GM18909 (cell line): ENCODE measurements at regions not wholly inside any gene's neighbourhood (a gene's known extent, or its start where the extent isn't known, plus 50 kb on each side); places are given as distances from the start of the nearest gene placed in this dataset.

Experiments used
- ATAC-seq: cut with Tn5 transposase; IDR thresholded peaks from one replicate; pipeline ENCODE4 v1.9.1; 2021; ENCODE audit warnings: mild to moderate bottlenecking; ENCODE audit not compliant: unreplicated experiment, poor library complexity

DNA sequence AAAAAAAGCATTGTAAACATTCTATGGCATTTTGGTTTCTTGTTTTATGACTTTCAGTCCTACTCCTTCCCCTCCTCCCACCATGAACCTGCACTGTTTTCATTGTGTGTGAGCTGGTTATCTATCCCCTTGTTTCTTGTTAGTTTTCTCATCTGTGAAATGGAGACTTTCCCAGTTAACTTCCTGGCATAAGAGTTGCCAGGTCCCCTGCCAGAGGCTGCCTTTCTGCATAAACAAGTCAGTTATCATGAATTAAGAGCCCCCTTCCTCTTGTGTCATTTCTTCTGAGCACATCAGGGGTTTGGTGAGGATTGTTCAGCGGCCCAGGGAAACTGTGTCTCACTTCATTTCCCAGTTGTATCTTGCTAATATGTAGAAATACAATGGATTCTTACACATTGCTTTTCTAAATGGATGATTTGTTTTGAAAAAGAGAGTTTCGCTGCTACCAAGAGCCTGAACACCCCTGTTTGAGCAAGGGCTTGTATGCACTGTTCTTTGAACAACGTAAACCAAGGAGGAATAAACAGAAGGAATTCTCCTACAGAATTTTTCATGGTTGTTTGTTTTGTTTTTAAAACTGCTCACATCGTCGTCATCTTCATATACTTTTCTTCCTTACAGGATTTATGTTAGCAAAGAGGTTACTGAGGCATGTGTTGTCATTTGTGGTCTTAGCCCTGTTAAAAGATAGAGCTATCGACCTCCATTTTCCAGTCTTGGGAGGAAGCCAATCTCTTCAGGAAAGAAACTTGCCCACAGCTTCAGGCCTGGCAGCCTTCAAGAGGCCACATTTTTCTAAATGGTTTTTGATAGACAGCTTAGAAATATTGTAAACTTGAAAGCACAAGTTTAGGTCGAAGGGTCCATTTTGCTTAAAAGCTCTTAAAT lies 144.6 kb upstream of the IL12A start:
- ATAC-seq = no peak

DNA sequence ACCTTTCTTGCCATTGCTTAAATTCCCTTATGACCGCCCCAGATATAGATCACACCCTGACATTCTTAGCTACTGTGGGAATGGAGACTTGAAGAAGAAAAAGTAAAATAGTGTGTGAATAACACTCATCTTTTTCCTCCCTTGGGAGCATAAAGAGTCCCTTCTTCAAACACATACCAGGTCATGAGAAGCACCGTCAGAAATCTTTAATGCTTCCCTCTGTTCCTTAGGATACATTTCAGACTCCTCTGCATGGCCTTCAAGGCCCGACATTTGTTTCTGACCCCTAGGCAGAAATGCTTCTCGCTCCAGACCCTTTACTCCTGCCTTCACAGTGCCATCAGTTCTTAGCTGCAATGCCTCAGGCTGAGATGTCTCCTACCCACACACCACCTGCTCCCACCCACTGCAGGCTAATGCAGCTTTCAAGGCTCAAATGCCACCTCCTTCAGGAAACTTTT lies 143.8 kb upstream of the IL12A start:
- no peak for ATAC-seq

DNA sequence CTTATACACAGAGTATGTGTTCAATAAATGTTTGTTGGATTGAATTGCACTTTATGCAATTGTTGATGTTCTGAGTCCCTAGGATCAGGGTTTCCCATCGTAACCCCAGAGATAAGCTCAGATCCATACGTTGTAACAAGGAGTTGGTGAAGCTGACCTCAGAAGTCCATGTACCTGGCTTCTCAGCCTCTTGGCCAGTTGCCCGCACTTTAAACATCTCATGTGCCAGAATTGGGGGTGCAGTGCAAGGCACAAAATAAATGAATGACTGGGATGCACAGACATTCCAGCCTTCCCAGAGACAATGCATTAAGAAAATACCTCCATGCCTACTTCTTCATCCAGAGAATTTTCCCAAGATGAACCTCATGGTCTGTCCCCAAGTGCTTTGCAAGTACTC lies 142.9 kb upstream of the IL12A start:
- no peak for ATAC-seq

DNA sequence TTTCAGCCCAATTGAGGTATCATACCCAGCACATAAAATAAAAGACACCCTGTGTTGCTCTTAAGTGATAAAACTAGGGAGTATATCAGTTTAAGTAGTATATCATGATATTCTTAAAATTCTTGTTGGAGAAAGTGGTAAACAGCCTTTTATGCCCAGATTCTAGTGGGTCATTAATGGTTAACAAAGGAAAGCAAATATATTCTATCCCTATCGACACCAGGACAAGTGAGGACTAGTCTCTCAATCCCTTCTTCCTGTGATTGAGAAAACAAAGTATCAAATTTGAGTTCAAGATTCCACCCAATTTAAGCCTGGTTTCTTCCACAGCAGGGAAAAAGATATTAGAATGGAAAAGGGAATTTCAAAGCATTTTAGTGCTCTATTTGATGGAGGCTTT lies 142.4 kb upstream of the IL12A start:
- ATAC-seq = no peak

- ATAC-seq = no peak
These were observed 140.1 kb upstream of the IL12A start for GRCh38 chr3:159848348-159849118.

DNA sequence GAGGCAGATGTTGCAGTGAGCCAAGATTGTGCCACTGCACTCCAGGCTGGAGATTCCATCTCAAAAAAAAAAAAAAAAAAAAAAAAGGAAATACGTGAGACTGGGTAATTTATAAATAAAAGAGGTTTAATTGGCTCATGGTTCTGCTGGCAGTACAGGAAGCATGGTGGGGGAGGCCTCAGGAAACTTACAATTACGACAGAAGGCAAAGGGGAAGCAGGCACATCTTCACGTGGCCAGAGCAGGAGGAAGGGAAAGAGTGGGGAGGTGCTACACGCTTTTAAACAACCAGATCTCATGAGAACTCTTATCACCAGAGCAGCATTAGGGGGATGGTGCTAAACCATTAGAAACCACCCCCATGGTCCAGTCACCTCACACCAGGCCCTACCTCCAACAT lies 138.2 kb upstream of the IL12A start:
- ATAC-seq = no peak

DNA sequence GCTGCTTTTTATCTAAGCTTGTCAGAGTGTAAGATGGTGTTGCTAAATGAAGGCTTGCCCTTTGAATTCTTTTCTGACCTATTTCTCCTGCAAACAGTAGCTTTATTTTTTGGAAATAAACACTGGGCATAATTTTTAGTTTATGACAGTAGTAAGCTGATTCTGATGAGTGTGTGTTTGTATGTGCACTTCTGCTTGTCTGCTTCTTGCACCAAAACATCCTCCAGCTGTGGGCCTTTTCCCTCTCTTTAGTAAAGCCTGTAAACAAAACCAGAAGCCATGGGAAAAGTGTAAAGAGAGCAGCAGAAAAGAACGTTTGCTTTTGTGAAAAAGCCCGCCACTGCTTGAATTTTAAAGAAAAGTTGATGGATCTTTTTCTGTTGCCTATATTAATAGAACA lies 136.4 kb upstream of the IL12A start:
- ATAC-seq = no peak

GRCh38 chr3:159852821-159853505 lies 135.7 kb upstream of the IL12A start:
- ATAC-seq = peak; percentile 52

GRCh38 chr3:159853506-159853864 lies 135.2 kb upstream of the IL12A start:
- ATAC-seq = no peak

DNA sequence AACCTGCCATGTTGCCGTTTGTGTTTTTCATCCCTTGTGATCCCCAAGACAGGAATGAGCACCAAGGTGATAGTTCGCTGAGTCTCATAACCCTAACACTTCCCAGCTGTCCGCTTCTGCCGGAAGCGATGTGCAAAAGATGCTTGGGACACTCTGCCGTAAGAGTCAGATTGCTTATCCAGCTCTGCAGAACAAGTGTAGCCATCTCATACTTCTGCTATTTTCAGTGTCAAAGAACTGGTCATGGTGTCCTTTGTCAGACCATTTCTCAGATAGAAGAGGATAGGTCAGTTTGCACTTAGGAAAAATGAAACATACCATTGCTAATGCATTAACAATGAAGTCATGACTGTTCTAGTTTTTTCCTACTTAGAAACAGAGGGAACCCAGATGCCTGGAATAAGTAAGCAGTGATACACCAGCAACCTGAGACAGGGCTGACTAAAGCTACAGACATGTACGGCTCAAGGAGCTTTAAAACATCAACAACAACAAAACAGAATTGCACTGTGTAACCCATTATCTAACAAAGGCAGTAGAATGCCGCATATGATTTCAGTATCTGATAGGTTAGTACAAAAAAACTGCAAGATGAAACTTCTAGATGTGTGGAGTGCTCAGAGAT lies 134.0 kb upstream of the IL12A start:
- peak; percentile 37 for ATAC-seq

- ATAC-seq = no peak
These were observed 132.9 kb upstream of the IL12A start for GRCh38 chr3:159855599-159856346.

GRCh38 chr3:159856590-159857104 lies 132.0 kb upstream of the IL12A start:
- ATAC-seq = no peak

GRCh38 chr3:159857840-159858239 lies 130.8 kb upstream of the IL12A start:
- ATAC-seq = no peak

- ATAC-seq = no peak
These were observed 130.0 kb upstream of the IL12A start for GRCh38 chr3:159858650-159859049.

GRCh38 chr3:159859424-159859823 lies 129.2 kb upstream of the IL12A start:
- no peak for ATAC-seq

GRCh38 chr3:159859836-159860235 lies 128.8 kb upstream of the IL12A start:
- ATAC-seq = no peak

GRCh38 chr3:159860269-159861116 lies 128.1 kb upstream of the IL12A start:
- ATAC-seq = peak; percentile 34

GRCh38 chr3:159861369-159861987 lies 127.2 kb upstream of the IL12A start:
- peak; percentile 63 for ATAC-seq
